ENCODE measurements at regions not wholly inside any gene's neighbourhood (a gene's known extent, or its start where the extent isn't known, plus 50 kb on each side); places are given as distances from the start of the nearest gene placed in this dataset.

DNA sequence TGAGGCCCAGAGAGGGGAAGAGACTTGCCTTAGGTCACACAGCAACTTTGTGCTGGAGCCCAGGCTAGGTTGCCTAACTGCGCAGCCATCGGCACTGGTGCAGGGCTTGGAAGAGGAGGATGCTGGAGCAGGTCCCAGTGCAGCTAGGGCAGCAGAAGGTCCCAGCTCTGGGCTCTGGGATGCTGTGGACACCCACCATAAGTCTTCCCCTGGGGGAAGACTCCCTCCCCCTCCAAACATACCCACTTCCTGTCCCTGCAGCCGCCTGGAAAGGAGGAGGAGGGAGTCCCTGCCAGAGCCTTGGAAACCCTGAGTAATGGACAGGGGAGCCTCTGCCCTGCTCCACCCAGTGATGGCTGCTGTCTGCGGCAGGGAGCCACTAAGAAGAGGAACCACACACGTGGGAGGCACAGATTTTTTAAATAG is 93.6 kb downstream of the NCR2 start:
- TF ChIP-seq POLR2A (IDR thresholded peaks at IDR 0.05) = no peak
- TF ChIP-seq, protein P1, sequence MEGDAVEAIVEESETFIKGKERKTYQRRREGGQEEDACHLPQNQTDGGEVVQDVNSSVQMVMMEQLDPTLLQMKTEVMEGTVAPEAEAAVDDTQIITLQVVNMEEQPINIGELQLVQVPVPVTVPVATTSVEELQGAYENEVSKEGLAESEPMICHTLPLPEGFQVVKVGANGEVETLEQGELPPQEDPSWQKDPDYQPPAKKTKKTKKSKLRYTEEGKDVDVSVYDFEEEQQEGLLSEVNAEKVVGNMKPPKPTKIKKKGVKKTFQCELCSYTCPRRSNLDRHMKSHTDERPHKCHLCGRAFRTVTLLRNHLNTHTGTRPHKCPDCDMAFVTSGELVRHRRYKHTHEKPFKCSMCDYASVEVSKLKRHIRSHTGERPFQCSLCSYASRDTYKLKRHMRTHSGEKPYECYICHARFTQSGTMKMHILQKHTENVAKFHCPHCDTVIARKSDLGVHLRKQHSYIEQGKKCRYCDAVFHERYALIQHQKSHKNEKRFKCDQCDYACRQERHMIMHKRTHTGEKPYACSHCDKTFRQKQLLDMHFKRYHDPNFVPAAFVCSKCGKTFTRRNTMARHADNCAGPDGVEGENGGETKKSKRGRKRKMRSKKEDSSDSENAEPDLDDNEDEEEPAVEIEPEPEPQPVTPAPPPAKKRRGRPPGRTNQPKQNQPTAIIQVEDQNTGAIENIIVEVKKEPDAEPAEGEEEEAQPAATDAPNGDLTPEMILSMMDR (IDR thresholded peaks at IDR 0.05) = no peak
